H9 (cell line): ENCODE measurements at regions not wholly inside any gene's neighbourhood (a gene's known extent, or its start where the extent isn't known, plus 50 kb on each side); places are given as distances from the start of the nearest gene placed in this dataset.

Experiments
- DNase-seq: peaks from one replicate; pipeline ENCODE4 v3.0.0-alpha.2; 2017
- H2AFZ ChIP-seq: one replicate; pipeline ENCODE4 v1.6.1; 2013; ENCODE audit warnings: mild to moderate bottlenecking, low read length, control low read depth, moderate library complexity
- H2AK5ac ChIP-seq: 2 replicates; pipeline ENCODE4 v1.6.1; 2013; ENCODE audit warnings: low read length, control low read depth, mixed read lengths; ENCODE audit not compliant: insufficient read length
- H2BK120ac ChIP-seq: one replicate; pipeline ENCODE4 v1.6.1; 2013; ENCODE audit warnings: low read depth, mild to moderate bottlenecking, low read length, control low read depth, inconsistent platforms; ENCODE audit not compliant: poor library complexity, severe bottlenecking
- H2BK12ac ChIP-seq: 2 replicates; pipeline ENCODE4 v1.6.1; 2013; ENCODE audit warnings: low read length, control low read depth, mixed read lengths, low read depth; ENCODE audit not compliant: insufficient read length
- H2BK15ac ChIP-seq: 2 replicates; pipeline ENCODE4 v1.6.1; 2013; ENCODE audit warnings: low read depth, low read length, control low read depth
- H2BK20ac ChIP-seq: one replicate; pipeline ENCODE4 v1.6.1; 2013; ENCODE audit warnings: low read depth, mild to moderate bottlenecking, low read length, control low read depth, inconsistent platforms; ENCODE audit not compliant: poor library complexity, severe bottlenecking
- H2BK5ac ChIP-seq: 2 replicates; pipeline ENCODE4 v1.6.1; 2013; ENCODE audit warnings: low read length, control low read depth, mixed read lengths; ENCODE audit not compliant: insufficient read length
- H3K14ac ChIP-seq: 2 replicates; pipeline ENCODE4 v1.6.1; 2013; ENCODE audit warnings: low read length, control low read depth; ENCODE audit not compliant: insufficient read depth
- H3K18ac ChIP-seq: 2 replicates; pipeline ENCODE4 v1.6.1; 2013; ENCODE audit warnings: low read depth, mild to moderate bottlenecking, mixed read lengths, low read length, control low read depth; ENCODE audit not compliant: insufficient read length
- H3K23ac ChIP-seq: 2 replicates; pipeline ENCODE4 v1.6.1; 2013; ENCODE audit warnings: low read length, control low read depth, mixed read lengths, low read depth; ENCODE audit not compliant: insufficient read length
- H3K23me2 ChIP-seq: 2 replicates; pipeline ENCODE4 v1.6.1; 2013; ENCODE audit warnings: low read depth, mild to moderate bottlenecking, mixed read lengths, low read length, control low read depth; ENCODE audit not compliant: insufficient read length, poor library complexity, severe bottlenecking
- H3K27ac ChIP-seq: 2 replicates; pipeline ENCODE4 v1.5.1; 2013; ENCODE audit warnings: low read length, control low read depth, mixed read lengths, low read depth; ENCODE audit not compliant: insufficient read length
- H3K27me3 ChIP-seq: 2 replicates; pipeline ENCODE4 v1.6.1; 2013; ENCODE audit warnings: low read length, control low read depth, inconsistent platforms; ENCODE audit not compliant: insufficient read depth
- H3K4ac ChIP-seq: 2 replicates; pipeline ENCODE4 v1.6.1; 2013; ENCODE audit warnings: low read depth, mild to moderate bottlenecking, control low read depth, inconsistent platforms, low read length, moderate library complexity
- H3K4me1 ChIP-seq: 2 replicates; pipeline ENCODE4 v1.6.1; 2013; ENCODE audit warnings: low read length, control low read depth, inconsistent platforms; ENCODE audit not compliant: insufficient read depth
- H3K4me2 ChIP-seq: 2 replicates; pipeline ENCODE4 v1.6.1; 2013; ENCODE audit warnings: low read length, control low read depth, mixed read lengths; ENCODE audit not compliant: insufficient read length, insufficient read depth
- H3K56ac ChIP-seq: 2 replicates; pipeline ENCODE4 v1.6.1; 2013; ENCODE audit warnings: low read depth, mild to moderate bottlenecking, mixed read lengths, low read length, control low read depth; ENCODE audit not compliant: insufficient read length
- H3K79me1 ChIP-seq: 2 replicates; pipeline ENCODE4 v1.6.1; 2013; ENCODE audit warnings: low read depth, mild to moderate bottlenecking, moderate library complexity, low read length, control low read depth, inconsistent platforms; ENCODE audit not compliant: insufficient read depth, poor library complexity, severe bottlenecking
- H3K79me2 ChIP-seq: 2 replicates; pipeline ENCODE4 v1.6.1; 2013; ENCODE audit warnings: low read length, control low read depth, inconsistent platforms; ENCODE audit not compliant: insufficient read depth
- H3K9ac ChIP-seq: 2 replicates; pipeline ENCODE4 v1.6.1; 2013; ENCODE audit warnings: low read length, control low read depth, mixed read lengths; ENCODE audit not compliant: insufficient read length; ENCODE audit errors: extremely low read depth
- H3K9me3 ChIP-seq: one replicate; pipeline ENCODE4 v1.6.1; 2013; ENCODE audit warnings: low read depth, low read length, inconsistent platforms; ENCODE audit not compliant: control insufficient read depth
- H3T11ph ChIP-seq: one replicate; pipeline ENCODE4 v1.6.1; 2013; ENCODE audit warnings: mild to moderate bottlenecking, low read length, control low read depth, inconsistent platforms
- H4K20me1 ChIP-seq: one replicate; pipeline ENCODE4 v1.6.1; 2013; ENCODE audit not compliant: control insufficient read depth, insufficient read length, insufficient read depth
- H4K5ac ChIP-seq: 2 replicates; pipeline ENCODE4 v1.6.1; 2013; ENCODE audit warnings: low read depth, mild to moderate bottlenecking, mixed read lengths, low read length, control low read depth; ENCODE audit not compliant: insufficient read length
- H4K8ac ChIP-seq: replicated peaks from 2 replicates; pipeline ENCODE4 v1.6.1; 2013; ENCODE audit warnings: low read length, control low read depth, mixed read lengths, low read depth; ENCODE audit not compliant: insufficient read length
- H4K91ac ChIP-seq: 2 replicates; pipeline ENCODE4 v1.6.1; 2013; ENCODE audit warnings: low read depth, mild to moderate bottlenecking, moderate library complexity, mixed read lengths, low read length, control low read depth; ENCODE audit not compliant: insufficient read length
- H3K27ac Mint-ChIP-seq, 3 experiments: 2 replicates in 2 of 3; 3 replicates in 1 of 3; pipeline ENCODE4 v1.8.0; 2020 to 2021; ENCODE audit warnings: mixed read lengths in 3 of 3, mild to moderate bottlenecking in 1 of 3, moderate library complexity in 1 of 3
- H3K27me3 Mint-ChIP-seq: 2 replicates; pipeline ENCODE4 v1.8.0; 2021; ENCODE audit warnings: low read depth, mild to moderate bottlenecking, moderate library complexity, mixed read lengths
- H3K36me3 Mint-ChIP-seq, 3 experiments: 2 replicates in 2 of 3; 3 replicates in 1 of 3; pipeline ENCODE4 v1.8.0; 2020 to 2021; ENCODE audit warnings: low read depth in 3 of 3, mixed read lengths in 3 of 3; ENCODE audit not compliant: insufficient read depth in 1 of 3
- H3K4me1 Mint-ChIP-seq, 2 experiments: 2 replicates each; pipeline ENCODE4 v1.8.0; 2020; ENCODE audit warnings: mixed read lengths in 2 of 2
- H3K4me3 Mint-ChIP-seq, 2 experiments: 2 replicates in 1 of 2; 3 replicates in 1 of 2; pipeline ENCODE4 v1.8.0; 2020 to 2021; ENCODE audit warnings: mild to moderate bottlenecking in 2 of 2, mixed read lengths in 2 of 2, moderate library complexity in 1 of 2
- H3K9me3 Mint-ChIP-seq, 2 experiments: 2 replicates in 1 of 2; 3 replicates in 1 of 2; pipeline ENCODE4 v1.8.0; 2020; ENCODE audit warnings: mild to moderate bottlenecking in 2 of 2, mixed read lengths in 2 of 2, moderate library complexity in 1 of 2
- WGBS: extraction: QIAGEN DNeasy Blood & Tissue Kit; methylation state at CpG from one replicate; pipeline ENCODE4 v1.1.7; 2013; ENCODE audit warnings: missing lambda C conversion rate, low lambda C conversion rate, mixed read lengths; ENCODE audit not compliant: insufficient read length; ENCODE audit errors: extremely low coverage; 5-methylcytosine and 5-hydroxymethylcytosine counted together
- TF ChIP-seq, protein P1 (sequence below): fragments of 200-600 bp; sonication (generic); conservative IDR thresholded peaks from 3 replicates; pipeline ENCODE4 v1.8.0; 2021; ENCODE audit warnings: antibody characterized with exemption, mild to moderate bottlenecking

GRCh38 chr1:88111816-88112215, 572.3 kb upstream of the PKN2 start:
- H4K20me1 ChIP-seq: no peaks in the 10 kb centered on the region
- no peak overlapping the region for H2BK15ac ChIP-seq
- H3K4ac ChIP-seq: no peak overlapping the region
- H2BK12ac ChIP-seq: no peak overlapping the region
- no peaks in the 10 kb centered on the region for H3K27me3 ChIP-seq
- DNase-seq: no peak
- H2AFZ ChIP-seq: no peak overlapping the region
- no peaks in the 10 kb centered on the region for H3K4me1 ChIP-seq
- H4K8ac ChIP-seq: no peak overlapping the region
- Mint-ChIP-seq H3K4me1 (no peaks in the 10 kb centered on the region), H3K27ac (no peak overlapping the region), H3K27me3 (no peaks in the 10 kb centered on the region), H3K36me3 (no peaks in the 10 kb centered on the region), H3K4me3 (no peak overlapping the region), H3K9me3 (no peaks in the 10 kb centered on the region)
- no peak overlapping the region for H2BK5ac ChIP-seq
- no peak overlapping the region for H2BK20ac ChIP-seq
- no peak overlapping the region for H2AK5ac ChIP-seq
- no peaks in the 10 kb centered on the region for H3K79me1 ChIP-seq
- WGBS: no CpG with 5 or more reads among the region's 3 CpGs
- no peaks in the 10 kb centered on the region for H3K79me2 ChIP-seq
- H3K23ac ChIP-seq: no peak overlapping the region
- no peak overlapping the region for H3K4me2 ChIP-seq
- H3K9me3 ChIP-seq: no peaks in the 10 kb centered on the region
- no peak overlapping the region for H3K9ac ChIP-seq
- H4K91ac ChIP-seq: no peak overlapping the region
- no peak overlapping the region for H4K5ac ChIP-seq
- no peak overlapping the region for H3K27ac ChIP-seq
- TF ChIP-seq, protein P1, sequence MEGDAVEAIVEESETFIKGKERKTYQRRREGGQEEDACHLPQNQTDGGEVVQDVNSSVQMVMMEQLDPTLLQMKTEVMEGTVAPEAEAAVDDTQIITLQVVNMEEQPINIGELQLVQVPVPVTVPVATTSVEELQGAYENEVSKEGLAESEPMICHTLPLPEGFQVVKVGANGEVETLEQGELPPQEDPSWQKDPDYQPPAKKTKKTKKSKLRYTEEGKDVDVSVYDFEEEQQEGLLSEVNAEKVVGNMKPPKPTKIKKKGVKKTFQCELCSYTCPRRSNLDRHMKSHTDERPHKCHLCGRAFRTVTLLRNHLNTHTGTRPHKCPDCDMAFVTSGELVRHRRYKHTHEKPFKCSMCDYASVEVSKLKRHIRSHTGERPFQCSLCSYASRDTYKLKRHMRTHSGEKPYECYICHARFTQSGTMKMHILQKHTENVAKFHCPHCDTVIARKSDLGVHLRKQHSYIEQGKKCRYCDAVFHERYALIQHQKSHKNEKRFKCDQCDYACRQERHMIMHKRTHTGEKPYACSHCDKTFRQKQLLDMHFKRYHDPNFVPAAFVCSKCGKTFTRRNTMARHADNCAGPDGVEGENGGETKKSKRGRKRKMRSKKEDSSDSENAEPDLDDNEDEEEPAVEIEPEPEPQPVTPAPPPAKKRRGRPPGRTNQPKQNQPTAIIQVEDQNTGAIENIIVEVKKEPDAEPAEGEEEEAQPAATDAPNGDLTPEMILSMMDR: no peak
- no peaks in the 10 kb centered on the region for H3K23me2 ChIP-seq
- H2BK120ac ChIP-seq: no peak overlapping the region
- H3T11ph ChIP-seq: no peak overlapping the region
- no peak overlapping the region for H3K56ac ChIP-seq
- H3K14ac ChIP-seq: no peak overlapping the region
- H3K18ac ChIP-seq: no peak overlapping the region
